ENCODE measurements at regions not wholly inside any gene's neighbourhood (a gene's known extent, or its start where the extent isn't known, plus 50 kb on each side); places are given as distances from the start of the nearest gene placed in this dataset.

DNA sequence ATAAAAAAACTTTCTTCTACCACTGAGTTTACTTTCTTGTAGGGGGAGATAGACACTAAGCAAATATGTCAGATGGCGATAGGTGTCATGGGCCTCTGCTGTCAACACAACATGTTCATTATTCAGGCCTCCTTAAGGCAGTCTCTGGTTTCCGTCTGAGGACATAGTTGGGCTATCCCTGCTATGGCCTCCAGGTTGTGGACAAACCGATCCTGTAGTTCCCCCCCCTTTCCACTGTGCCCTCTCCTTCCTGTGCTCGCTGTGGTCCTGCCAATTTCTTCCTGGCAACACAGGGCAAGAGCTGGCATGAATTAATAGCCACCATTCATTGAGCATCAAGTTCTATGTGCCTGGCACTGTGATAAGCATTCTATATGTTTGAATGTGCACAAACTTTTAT is 81.0 kb upstream of the HS3ST2 start:
- Histone ChIP-seq H3K4me1 (replicated peaks; ENCODE audit: insufficient read depth) (no peaks in the 10 kb centered on the region), H3K79me2 (ENCODE audit: low read depth) (no peaks in the 10 kb centered on the region), H3K27ac (no peak overlapping the region), H3K36me3 (ENCODE audit: low read depth) (no peaks in the 10 kb centered on the region), H3K9me2 (ENCODE audit: insufficient read depth) (no peaks in the 10 kb centered on the region), H2AFZ (no peak overlapping the region), H3K9me3 (ENCODE audit: insufficient read depth, low read depth) (no peaks in the 10 kb centered on the region), H3K27me3 (ENCODE audit: insufficient read depth, low read depth) (no peaks in the 10 kb centered on the region), H3K4me3 (no peak overlapping the region), H3F3A (ENCODE audit: insufficient read depth, low read depth) (no peaks in the 10 kb centered on the region; the same call in 1 of the 2 replicates), H3K4me2 (no peak overlapping the region), H4K20me1 (ENCODE audit: insufficient read depth) (no peaks in the 10 kb centered on the region)
- CTCF ChIA-PET, result no interaction called here
- POLR2A ChIA-PET (ENCODE audit: unreplicated experiment), result no interaction called here
- TF ChIP-seq, protein P1, sequence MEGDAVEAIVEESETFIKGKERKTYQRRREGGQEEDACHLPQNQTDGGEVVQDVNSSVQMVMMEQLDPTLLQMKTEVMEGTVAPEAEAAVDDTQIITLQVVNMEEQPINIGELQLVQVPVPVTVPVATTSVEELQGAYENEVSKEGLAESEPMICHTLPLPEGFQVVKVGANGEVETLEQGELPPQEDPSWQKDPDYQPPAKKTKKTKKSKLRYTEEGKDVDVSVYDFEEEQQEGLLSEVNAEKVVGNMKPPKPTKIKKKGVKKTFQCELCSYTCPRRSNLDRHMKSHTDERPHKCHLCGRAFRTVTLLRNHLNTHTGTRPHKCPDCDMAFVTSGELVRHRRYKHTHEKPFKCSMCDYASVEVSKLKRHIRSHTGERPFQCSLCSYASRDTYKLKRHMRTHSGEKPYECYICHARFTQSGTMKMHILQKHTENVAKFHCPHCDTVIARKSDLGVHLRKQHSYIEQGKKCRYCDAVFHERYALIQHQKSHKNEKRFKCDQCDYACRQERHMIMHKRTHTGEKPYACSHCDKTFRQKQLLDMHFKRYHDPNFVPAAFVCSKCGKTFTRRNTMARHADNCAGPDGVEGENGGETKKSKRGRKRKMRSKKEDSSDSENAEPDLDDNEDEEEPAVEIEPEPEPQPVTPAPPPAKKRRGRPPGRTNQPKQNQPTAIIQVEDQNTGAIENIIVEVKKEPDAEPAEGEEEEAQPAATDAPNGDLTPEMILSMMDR (conservative IDR thresholded peaks at IDR 0.05), result no peak
- DNase-seq, result no peak
- no TSS peak for BruUV-seq (replicated peaks)
- intact Hi-C loops (cut with micrococcal nuclease; ENCODE audit: unreplicated experiment), result no loop called here

GRCh38 chr16:22734368-22734767 is 79.6 kb upstream of the HS3ST2 start:
- Histone ChIP-seq H2AFZ (no peak overlapping the region), H3K79me2 (ENCODE audit: low read depth) (no peaks in the 10 kb centered on the region), H4K20me1 (ENCODE audit: insufficient read depth) (no peaks in the 10 kb centered on the region), H3K27me3 (ENCODE audit: insufficient read depth, low read depth) (no peaks in the 10 kb centered on the region), H3K4me3 (no peak overlapping the region), H3K9me3 (ENCODE audit: insufficient read depth, low read depth) (no peaks in the 10 kb centered on the region), H3K9me2 (ENCODE audit: insufficient read depth) (no peaks in the 10 kb centered on the region), H3K4me1 (replicated peaks; ENCODE audit: insufficient read depth) (no peaks in the 10 kb centered on the region), H3K4me2 (no peak overlapping the region), H3K27ac (no peak overlapping the region), H3F3A (ENCODE audit: insufficient read depth, low read depth) (no peaks in the 10 kb centered on the region), H3K36me3 (ENCODE audit: low read depth) (no peaks in the 10 kb centered on the region)
- intact Hi-C loops (cut with micrococcal nuclease; ENCODE audit: unreplicated experiment), result no loop called here
- BruUV-seq (replicated peaks), result no TSS peak
- DNase-seq, result no peak
- POLR2A ChIA-PET (ENCODE audit: unreplicated experiment), result no interaction called here
- TF ChIP-seq, protein P1 (conservative IDR thresholded peaks at IDR 0.05), result no peak
- no peak for TF ChIP-seq EZH2 (IDR thresholded peaks at IDR 0.05; ENCODE audit: low read depth)
- CTCF ChIA-PET, result no interaction called here

DNA sequence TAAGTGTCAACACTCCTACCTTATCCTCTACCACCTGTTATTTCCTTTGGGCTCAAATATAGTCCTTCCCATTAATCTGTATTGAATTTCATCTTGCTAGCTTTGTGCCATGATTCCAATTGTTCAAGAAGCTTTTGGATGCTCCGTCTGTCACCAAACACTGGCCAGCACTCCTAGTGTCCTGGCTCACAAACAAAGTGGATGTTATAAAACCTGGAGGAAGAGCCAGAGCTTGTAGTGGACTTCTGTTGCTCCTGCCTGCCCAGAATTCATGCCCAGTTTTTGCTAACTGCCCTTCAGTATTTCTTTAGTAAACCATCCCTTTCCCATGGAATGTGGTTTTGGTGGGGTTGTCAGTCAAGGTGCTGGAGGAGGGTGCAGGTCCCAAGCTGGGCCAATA is 77.2 kb upstream of the HS3ST2 start:
- CTCF ChIA-PET, result no interaction called here
- DNase-seq, result no peak
- POLR2A ChIA-PET (ENCODE audit: unreplicated experiment), result no interaction called here
- TF ChIP-seq, protein P1 (conservative IDR thresholded peaks at IDR 0.05), result no peak
- no peak for TF ChIP-seq EZH2 (IDR thresholded peaks at IDR 0.05; ENCODE audit: low read depth)
- Histone ChIP-seq H3K4me3 (no peak overlapping the region), H3K27ac (no peak overlapping the region), H3K9me2 (ENCODE audit: insufficient read depth) (no peaks in the 10 kb centered on the region), H3K4me1 (replicated peaks; ENCODE audit: insufficient read depth) (no peaks in the 10 kb centered on the region), H3K4me2 (no peak overlapping the region), H3K79me2 (ENCODE audit: low read depth) (no peaks in the 10 kb centered on the region), H3K9me3 (ENCODE audit: insufficient read depth, low read depth) (no peaks in the 10 kb centered on the region), H3K27me3 (ENCODE audit: insufficient read depth, low read depth) (no peaks in the 10 kb centered on the region), H3F3A (ENCODE audit: insufficient read depth, low read depth) (no peaks in the 10 kb centered on the region), H4K20me1 (ENCODE audit: insufficient read depth) (no peaks in the 10 kb centered on the region), H2AFZ (no peak overlapping the region), H3K36me3 (ENCODE audit: low read depth) (no peaks in the 10 kb centered on the region)
- BruUV-seq (replicated peaks), result no TSS peak
- intact Hi-C loops (cut with micrococcal nuclease; ENCODE audit: unreplicated experiment), result no loop called here
